ENCODE measurements at regions not wholly inside any gene's neighbourhood (a gene's known extent, or its start where the extent isn't known, plus 50 kb on each side); places are given as distances from the start of the nearest gene placed in this dataset.

DNA sequence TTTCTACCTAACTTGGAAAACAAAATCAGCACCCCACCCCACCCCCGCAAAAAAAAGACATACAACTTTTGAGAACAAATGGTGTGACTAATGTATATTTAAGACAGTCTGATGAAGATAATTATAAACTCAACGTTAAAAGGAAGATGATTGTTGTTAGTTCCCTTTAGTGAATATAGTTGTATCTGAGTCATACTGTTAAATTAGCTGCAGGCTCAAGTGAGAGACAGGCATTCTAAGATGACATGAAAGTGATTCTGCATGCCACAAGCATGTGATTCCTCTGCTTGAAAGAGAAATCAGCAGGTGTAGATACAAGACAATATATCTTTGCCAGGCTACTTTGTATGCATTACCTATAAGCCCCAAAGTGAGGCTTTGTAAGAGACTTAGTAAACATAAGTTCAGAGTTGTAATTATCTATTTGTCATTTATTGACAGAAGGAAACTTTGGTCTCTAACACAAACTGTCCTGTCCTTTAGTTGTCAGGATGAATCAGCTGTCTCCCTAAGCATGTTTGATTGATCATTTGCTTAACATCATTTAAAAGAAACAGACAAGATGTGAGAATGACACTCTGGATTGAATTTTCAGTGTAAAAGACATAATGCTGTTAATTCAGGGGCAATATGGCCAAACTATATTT, 319.4 kb upstream of the HTR2A start:
- no peaks in the 10 kb centered on the region; a peak in 1 of 5 replicates for H3K9me3 Mint-ChIP-seq
- no peaks in the 10 kb centered on the region for H3K36me3 Mint-ChIP-seq (ENCODE audit: insufficient read depth in 1 of 3, low read depth in 3 of 3)
- Histone ChIP-seq H2BK15ac (ENCODE audit: low read depth, low read length) (no peak overlapping the region), H3K4me1 (ENCODE audit: insufficient read depth, low read length) (peaks cover 4% of the 10 kb centered on the region; the same call in 1 of the 2 replicates), H4K5ac (ENCODE audit: insufficient read length, low read depth, low read length) (no peak overlapping the region), H4K20me1 (ENCODE audit: control insufficient read depth, insufficient read depth, insufficient read length) (no peaks in the 10 kb centered on the region), H3K9ac (ENCODE audit: extremely low read depth, insufficient read length, low read length) (no peak overlapping the region), H3K4ac (ENCODE audit: low read depth, low read length) (no peak overlapping the region), H3K56ac (ENCODE audit: insufficient read length, low read depth, low read length) (no peak overlapping the region), H3K79me2 (ENCODE audit: insufficient read depth, low read length) (no peaks in the 10 kb centered on the region), H3K23ac (ENCODE audit: insufficient read length, low read depth, low read length) (no peak overlapping the region), H4K91ac (ENCODE audit: insufficient read length, low read depth, low read length) (no peak overlapping the region), H2AFZ (ENCODE audit: low read length) (no peak overlapping the region), H3K79me1 (ENCODE audit: insufficient read depth, low read depth, low read length, poor library complexity, severe bottlenecking) (no peaks in the 10 kb centered on the region), H3T11ph (ENCODE audit: low read length) (no peak overlapping the region), H3K23me2 (ENCODE audit: insufficient read length, low read depth, low read length, poor library complexity, severe bottlenecking) (no peaks in the 10 kb centered on the region), H4K8ac (replicated peaks; ENCODE audit: insufficient read length, low read depth, low read length) (no peak overlapping the region), H2BK5ac (ENCODE audit: insufficient read length, low read length) (no peak overlapping the region), H3K27me3 (ENCODE audit: insufficient read depth, low read length) (no peaks in the 10 kb centered on the region), H2BK12ac (ENCODE audit: insufficient read length, low read depth, low read length) (no peak overlapping the region), H3K9me3 (ENCODE audit: control insufficient read depth, low read depth, low read length) (no peaks in the 10 kb centered on the region), H2BK20ac (ENCODE audit: low read depth, low read length, poor library complexity, severe bottlenecking) (no peak overlapping the region), H2BK120ac (ENCODE audit: low read depth, low read length, poor library complexity, severe bottlenecking) (no peak overlapping the region), H3K27ac (ENCODE audit: insufficient read length, low read depth, low read length) (no peak overlapping the region), H2AK5ac (ENCODE audit: insufficient read length, low read length) (no peak overlapping the region), H3K4me2 (ENCODE audit: insufficient read depth, insufficient read length, low read length) (no peak overlapping the region), H3K14ac (ENCODE audit: insufficient read depth, low read length) (no peak overlapping the region), H3K18ac (ENCODE audit: insufficient read length, low read depth, low read length) (no peak overlapping the region)
- H3K4me3 Mint-ChIP-seq = no peak overlapping the region
- no peak for DNase-seq
- peaks cover 2 to 20% of the 10 kb centered on the region in 2 experiments for H3K4me1 Mint-ChIP-seq
- no peak overlapping the region for H3K27ac Mint-ChIP-seq
- no CpG with 5 or more reads among the region's 2 CpGs for WGBS (ENCODE audit: extremely low coverage, insufficient read length, low lambda C conversion rate)
- no peaks in the 10 kb centered on the region for H3K27me3 Mint-ChIP-seq (ENCODE audit: low read depth)
- no peak for TF ChIP-seq CTCF (conservative IDR thresholded peaks at IDR 0.05)

Measured in H9 (cell line).